ENCODE measurements at regions not wholly inside any gene's neighbourhood (a gene's known extent, or its start where the extent isn't known, plus 50 kb on each side); places are given as distances from the start of the nearest gene placed in this dataset.

DNA sequence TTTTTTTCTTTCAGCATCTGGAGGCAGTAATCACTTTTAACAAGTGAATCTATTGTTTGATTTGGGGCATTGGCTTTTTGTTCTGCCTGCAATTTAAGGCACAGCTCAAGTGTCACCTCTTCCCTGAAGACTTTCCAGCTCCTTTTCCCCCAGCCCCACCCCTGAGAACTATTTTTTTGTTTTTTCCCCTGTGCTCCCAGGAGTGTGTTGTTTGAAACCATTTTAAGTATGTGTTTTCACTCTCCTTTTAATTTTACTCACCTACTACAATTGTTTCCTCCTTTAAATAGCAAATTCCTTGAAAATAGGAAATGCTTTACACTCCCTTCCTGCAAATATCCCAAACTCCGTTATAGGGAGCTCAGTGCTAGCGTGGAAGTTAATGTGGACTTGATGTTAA, 286.7 kb upstream of the PROK2 start:
- ATAC-seq (no peak), DNase-seq (ENCODE audit: low read depth, low spot score) (no peak)
- no peak overlapping the region for H3K27ac ChIP-seq (ENCODE audit: low read length)
- ChIA-PET POLR2A (no interaction called here), CTCF (no interaction called here)
- H3K9me3 ChIP-seq (ENCODE audit: control insufficient read depth, insufficient read depth, low read depth, low read length), result no peaks in the 10 kb centered on the region
- intact Hi-C loops (cut with micrococcal nuclease; ENCODE audit: unreplicated experiment) (no loop called here), in situ Hi-C loops (cut with HindIII; ENCODE audit: low pct_unique_long_range_greater_than_20kb, low sequenced_read_pairs) (no loop called here)
- no peaks in the 10 kb centered on the region for H3K4me1 ChIP-seq (ENCODE audit: control insufficient read depth, insufficient read depth, low read length)
- TF ChIP-seq TCF7L2 (IDR thresholded peaks at IDR 0.05; ENCODE audit: low read depth, low read length) (no peak), POLR2AphosphoS5 (IDR thresholded peaks at IDR 0.05; ENCODE audit: low read depth, low read length) (no peak), SIN3A (IDR thresholded peaks at IDR 0.05; ENCODE audit: borderline replicate concordance, insufficient read depth, low read depth, low read length) (no peak)
- TF ChIP-seq, protein P1, sequence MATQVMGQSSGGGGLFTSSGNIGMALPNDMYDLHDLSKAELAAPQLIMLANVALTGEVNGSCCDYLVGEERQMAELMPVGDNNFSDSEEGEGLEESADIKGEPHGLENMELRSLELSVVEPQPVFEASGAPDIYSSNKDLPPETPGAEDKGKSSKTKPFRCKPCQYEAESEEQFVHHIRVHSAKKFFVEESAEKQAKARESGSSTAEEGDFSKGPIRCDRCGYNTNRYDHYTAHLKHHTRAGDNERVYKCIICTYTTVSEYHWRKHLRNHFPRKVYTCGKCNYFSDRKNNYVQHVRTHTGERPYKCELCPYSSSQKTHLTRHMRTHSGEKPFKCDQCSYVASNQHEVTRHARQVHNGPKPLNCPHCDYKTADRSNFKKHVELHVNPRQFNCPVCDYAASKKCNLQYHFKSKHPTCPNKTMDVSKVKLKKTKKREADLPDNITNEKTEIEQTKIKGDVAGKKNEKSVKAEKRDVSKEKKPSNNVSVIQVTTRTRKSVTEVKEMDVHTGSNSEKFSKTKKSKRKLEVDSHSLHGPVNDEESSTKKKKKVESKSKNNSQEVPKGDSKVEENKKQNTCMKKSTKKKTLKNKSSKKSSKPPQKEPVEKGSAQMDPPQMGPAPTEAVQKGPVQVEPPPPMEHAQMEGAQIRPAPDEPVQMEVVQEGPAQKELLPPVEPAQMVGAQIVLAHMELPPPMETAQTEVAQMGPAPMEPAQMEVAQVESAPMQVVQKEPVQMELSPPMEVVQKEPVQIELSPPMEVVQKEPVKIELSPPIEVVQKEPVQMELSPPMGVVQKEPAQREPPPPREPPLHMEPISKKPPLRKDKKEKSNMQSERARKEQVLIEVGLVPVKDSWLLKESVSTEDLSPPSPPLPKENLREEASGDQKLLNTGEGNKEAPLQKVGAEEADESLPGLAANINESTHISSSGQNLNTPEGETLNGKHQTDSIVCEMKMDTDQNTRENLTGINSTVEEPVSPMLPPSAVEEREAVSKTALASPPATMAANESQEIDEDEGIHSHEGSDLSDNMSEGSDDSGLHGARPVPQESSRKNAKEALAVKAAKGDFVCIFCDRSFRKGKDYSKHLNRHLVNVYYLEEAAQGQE (IDR thresholded peaks at IDR 0.05; ENCODE audit: insufficient read depth in 1 of 2, low read depth in 2 of 2, low read length in 1 of 2), result no peak
- TF ChIP-seq, protein P2, sequence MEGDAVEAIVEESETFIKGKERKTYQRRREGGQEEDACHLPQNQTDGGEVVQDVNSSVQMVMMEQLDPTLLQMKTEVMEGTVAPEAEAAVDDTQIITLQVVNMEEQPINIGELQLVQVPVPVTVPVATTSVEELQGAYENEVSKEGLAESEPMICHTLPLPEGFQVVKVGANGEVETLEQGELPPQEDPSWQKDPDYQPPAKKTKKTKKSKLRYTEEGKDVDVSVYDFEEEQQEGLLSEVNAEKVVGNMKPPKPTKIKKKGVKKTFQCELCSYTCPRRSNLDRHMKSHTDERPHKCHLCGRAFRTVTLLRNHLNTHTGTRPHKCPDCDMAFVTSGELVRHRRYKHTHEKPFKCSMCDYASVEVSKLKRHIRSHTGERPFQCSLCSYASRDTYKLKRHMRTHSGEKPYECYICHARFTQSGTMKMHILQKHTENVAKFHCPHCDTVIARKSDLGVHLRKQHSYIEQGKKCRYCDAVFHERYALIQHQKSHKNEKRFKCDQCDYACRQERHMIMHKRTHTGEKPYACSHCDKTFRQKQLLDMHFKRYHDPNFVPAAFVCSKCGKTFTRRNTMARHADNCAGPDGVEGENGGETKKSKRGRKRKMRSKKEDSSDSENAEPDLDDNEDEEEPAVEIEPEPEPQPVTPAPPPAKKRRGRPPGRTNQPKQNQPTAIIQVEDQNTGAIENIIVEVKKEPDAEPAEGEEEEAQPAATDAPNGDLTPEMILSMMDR (IDR thresholded peaks at IDR 0.05), result no peak
- H3K36me3 ChIP-seq (ENCODE audit: control insufficient read depth, insufficient read depth, low read length), result no peaks in the 10 kb centered on the region
- no TSS peak for BruUV-seq (replicated peaks)
- no peak overlapping the region for H3K4me3 ChIP-seq (ENCODE audit: low read depth in 2 of 2, low read length in 2 of 2)
- no peaks in the 10 kb centered on the region for H3K27me3 ChIP-seq (ENCODE audit: control insufficient read depth, insufficient read depth, low read length)

DNA sequence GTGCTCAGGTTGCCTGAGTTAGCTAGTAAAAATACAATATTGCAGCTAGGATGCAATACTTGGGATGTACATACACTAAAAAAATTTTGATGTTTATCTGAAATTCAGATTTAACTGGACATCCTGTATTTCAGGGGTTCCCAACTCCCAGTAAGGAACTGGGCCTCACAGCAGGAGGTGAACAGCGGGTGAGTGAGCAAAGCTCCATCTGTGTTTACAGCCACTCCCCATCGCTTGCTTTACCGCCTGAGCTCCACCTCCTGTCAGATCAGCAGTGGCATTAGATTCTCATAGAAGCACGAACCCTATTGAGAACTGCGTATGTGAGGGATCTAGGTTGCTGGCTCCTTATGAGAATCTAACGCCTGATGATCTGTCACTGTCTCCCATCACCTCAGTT, 285.1 kb upstream of the PROK2 start:
- in situ Hi-C loops (cut with HindIII; ENCODE audit: low pct_unique_long_range_greater_than_20kb, low sequenced_read_pairs), result no loop called here

More for the DNA sequence above, 285.1 kb upstream of the PROK2 start:
- H3K27me3 ChIP-seq (ENCODE audit: control insufficient read depth, insufficient read depth, low read length), result no peaks in the 10 kb centered on the region
- no peaks in the 10 kb centered on the region for H3K9me3 ChIP-seq (ENCODE audit: control insufficient read depth, insufficient read depth, low read depth, low read length)
- DNase-seq (ENCODE audit: low read depth, low spot score), result no peak
- no peaks in the 10 kb centered on the region for H3K36me3 ChIP-seq (ENCODE audit: control insufficient read depth, insufficient read depth, low read length)
- CTCF ChIA-PET, result no interaction called here
- no peaks in the 10 kb centered on the region for H3K4me1 ChIP-seq (ENCODE audit: control insufficient read depth, insufficient read depth, low read length)
- ATAC-seq, result no peak
- no peak overlapping the region for H3K27ac ChIP-seq (ENCODE audit: low read length)
- POLR2A ChIA-PET, result no interaction called here
- intact Hi-C loops (cut with micrococcal nuclease; ENCODE audit: unreplicated experiment), result no loop called here
- H3K4me3 ChIP-seq (ENCODE audit: low read depth in 2 of 2, low read length in 2 of 2), result no peak overlapping the region
- TF ChIP-seq, protein P2 (IDR thresholded peaks at IDR 0.05), result no peak
- no peak for TF ChIP-seq POLR2AphosphoS5 (IDR thresholded peaks at IDR 0.05; ENCODE audit: low read depth, low read length)
- TF ChIP-seq SIN3A (IDR thresholded peaks at IDR 0.05; ENCODE audit: borderline replicate concordance, insufficient read depth, low read depth, low read length), result no peak
- no peak for TF ChIP-seq TCF7L2 (IDR thresholded peaks at IDR 0.05; ENCODE audit: low read depth, low read length)
- TF ChIP-seq, protein P1 (IDR thresholded peaks at IDR 0.05; ENCODE audit: insufficient read depth in 1 of 2, low read depth in 2 of 2, low read length in 1 of 2), result no peak
- no TSS peak for BruUV-seq (replicated peaks)
